Astrocyte (in vitro differentiated cells and primary cell): ENCODE measurements at regions not wholly inside any gene's neighbourhood (a gene's known extent, or its start where the extent isn't known, plus 50 kb on each side); places are given as distances from the start of the nearest gene placed in this dataset.

Experiments used
- CTCF ChIP-seq: IDR thresholded peaks from 2 replicates; pipeline ENCODE4 v1.5.1; 2011; ENCODE audit warnings: low read depth, mild to moderate bottlenecking, inconsistent platforms, low read length, moderate library complexity; ENCODE audit not compliant: insufficient read depth
- EZH2 ChIP-seq: IDR thresholded peaks from 2 replicates; pipeline ENCODE4 v1.6.1; 2012; ENCODE audit warnings: mild to moderate bottlenecking, low read length, inconsistent platforms; ENCODE audit not compliant: insufficient read depth

GRCh38 chr3:80978216-80978969 lies 783.1 kb downstream of the GBE1 start:
- TF ChIP-seq CTCF (no peak), EZH2 (no peak)
